ENCODE measurements at regions not wholly inside any gene's neighbourhood (a gene's known extent, or its start where the extent isn't known, plus 50 kb on each side); places are given as distances from the start of the nearest gene placed in this dataset.

DNA sequence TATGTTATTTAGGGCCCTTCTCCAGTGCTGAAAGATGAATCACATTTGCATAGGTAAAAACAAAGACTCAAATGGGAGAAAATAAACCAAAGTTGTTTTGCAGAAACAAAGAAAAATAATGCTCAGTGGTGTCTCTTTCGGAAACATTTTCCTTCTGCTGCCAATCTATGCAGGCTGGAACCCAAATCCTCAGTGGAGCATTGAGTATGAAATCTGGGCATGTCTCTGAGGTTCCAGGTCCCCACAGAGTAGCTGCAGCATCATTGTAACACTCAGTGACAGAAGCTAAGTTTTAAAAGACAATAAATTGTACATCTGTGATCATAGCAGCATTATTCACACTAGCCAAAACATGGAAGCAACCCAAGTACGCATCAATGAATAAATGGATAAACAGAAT, 303.6 kb downstream of the FBXW7 start:
- TF ChIP-seq ELF4 (IDR thresholded peaks at IDR 0.05) (no peak), SP1 (IDR thresholded peaks at IDR 0.05) (no peak), CTBP1 (IDR thresholded peaks at IDR 0.05; ENCODE audit: borderline replicate concordance) (no peak), TARDBP (IDR thresholded peaks at IDR 0.05) (no peak), FOXA1 (IDR thresholded peaks at IDR 0.05) (no peak), FOXM1 (IDR thresholded peaks at IDR 0.05; ENCODE audit: borderline replicate concordance) (no peak), SUZ12 (IDR thresholded peaks at IDR 0.05) (no peak), ARNT (IDR thresholded peaks at IDR 0.05) (no peak), HDGF (IDR thresholded peaks at IDR 0.05; ENCODE audit: borderline replicate concordance) (no peak), BHLHE40 (IDR thresholded peaks at IDR 0.05; ENCODE audit: borderline replicate concordance) (no peak), L3MBTL2 (conservative IDR thresholded peaks at IDR 0.05) (no peak)
- TF ChIP-seq, protein P1, sequence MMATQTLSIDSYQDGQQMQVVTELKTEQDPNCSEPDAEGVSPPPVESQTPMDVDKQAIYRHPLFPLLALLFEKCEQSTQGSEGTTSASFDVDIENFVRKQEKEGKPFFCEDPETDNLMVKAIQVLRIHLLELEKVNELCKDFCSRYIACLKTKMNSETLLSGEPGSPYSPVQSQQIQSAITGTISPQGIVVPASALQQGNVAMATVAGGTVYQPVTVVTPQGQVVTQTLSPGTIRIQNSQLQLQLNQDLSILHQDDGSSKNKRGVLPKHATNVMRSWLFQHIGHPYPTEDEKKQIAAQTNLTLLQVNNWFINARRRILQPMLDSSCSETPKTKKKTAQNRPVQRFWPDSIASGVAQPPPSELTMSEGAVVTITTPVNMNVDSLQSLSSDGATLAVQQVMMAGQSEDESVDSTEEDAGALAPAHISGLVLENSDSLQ (IDR thresholded peaks at IDR 0.05), result no peak
